MM.1S (cell line): ENCODE measurements at regions not wholly inside any gene's neighbourhood (a gene's known extent, or its start where the extent isn't known, plus 50 kb on each side); places are given as distances from the start of the nearest gene placed in this dataset.

Experiments used
- DNase-seq: peaks from one replicate; pipeline ENCODE4 v3.0.0-alpha.2; 2015
- H2AFZ ChIP-seq: fragments of 300-600 bp; sonication (generic); 2 replicates; pipeline ENCODE4 v1.6.0; 2016; ENCODE audit warnings: antibody characterized with exemption, low read length
- H3F3A ChIP-seq: fragments of 300-600 bp; sonication (generic); 2 replicates; pipeline ENCODE4 v1.6.1; 2016; ENCODE audit warnings: mild to moderate bottlenecking, antibody characterized with exemption, low read length, moderate library complexity, mixed read lengths; ENCODE audit not compliant: insufficient read depth
- H3K27ac ChIP-seq: fragments of 300-600 bp; sonication (generic); 2 replicates; pipeline ENCODE4 v1.5.1; 2016; ENCODE audit warnings: mild to moderate bottlenecking, low read length
- H3K27me3 ChIP-seq: fragments of 300-600 bp; sonication (generic); replicated peaks from 2 replicates; pipeline ENCODE4 v1.6.0; 2016; ENCODE audit warnings: low read length; ENCODE audit not compliant: insufficient read depth
- H3K36me3 ChIP-seq: fragments of 300-600 bp; sonication (generic); replicated peaks from 2 replicates; pipeline ENCODE4 v1.6.1; 2016; ENCODE audit warnings: mild to moderate bottlenecking, low read length, mixed read lengths; ENCODE audit not compliant: insufficient read depth
- H3K4me1 ChIP-seq: fragments of 300-600 bp; sonication (generic); 2 replicates; pipeline ENCODE4 v1.6.1; 2016; ENCODE audit warnings: low read length, mixed read lengths
- H3K4me2 ChIP-seq: fragments of 300-600 bp; sonication (generic); 2 replicates; pipeline ENCODE4 v1.6.0; 2016; ENCODE audit warnings: low read depth, low read length
- H3K4me3 ChIP-seq: fragments of 300-600 bp; sonication (generic); 2 replicates; pipeline ENCODE4 v1.5.1; 2016; ENCODE audit warnings: low read length, mixed read lengths
- H3K79me2 ChIP-seq: fragments of 300-600 bp; sonication (generic); 2 replicates; pipeline ENCODE4 v1.6.1; 2016; ENCODE audit warnings: mixed run types, low read length, mixed read lengths
- H3K9ac ChIP-seq: fragments of 300-600 bp; sonication (generic); 2 replicates; pipeline ENCODE4 v1.6.1; 2016; ENCODE audit warnings: low read length, mixed read lengths
- H3K9me2 ChIP-seq: fragments of 300-600 bp; sonication (generic); replicated peaks from 2 replicates; pipeline ENCODE4 v1.6.1; 2016; ENCODE audit warnings: mild to moderate bottlenecking, low read length, mixed read lengths; ENCODE audit not compliant: insufficient read depth
- H3K9me3 ChIP-seq: fragments of 300-600 bp; sonication (generic); replicated peaks from 2 replicates; pipeline ENCODE4 v1.6.1; 2016; ENCODE audit warnings: mild to moderate bottlenecking, low read length, mixed read lengths; ENCODE audit not compliant: insufficient read depth
- H4K20me1 ChIP-seq: fragments of 300-600 bp; sonication (generic); 2 replicates; pipeline ENCODE4 v1.6.1; 2016; ENCODE audit warnings: mild to moderate bottlenecking, low read length, moderate library complexity, mixed read lengths; ENCODE audit not compliant: insufficient read depth
- EZH2 ChIP-seq: fragments of 300-600 bp; sonication (generic); optimal IDR thresholded peaks from 2 replicates; pipeline ENCODE3; 2017; ENCODE audit warnings: low read depth, mild to moderate bottlenecking, antibody characterized with exemption, low read length, mixed read lengths
- EZH2phosphoT487 ChIP-seq: fragments of 300-600 bp; sonication (generic); IDR thresholded peaks from 2 replicates; pipeline ENCODE4 v1.6.1; 2018; ENCODE audit warnings: antibody characterized with exemption, low read length
- TF ChIP-seq, protein P1 (sequence below): fragments of 300-600 bp; sonication (generic); IDR thresholded peaks from 2 replicates; pipeline ENCODE4 v1.5.1; 2016; ENCODE audit warnings: antibody characterized with exemption, low read length, mixed read lengths

DNA sequence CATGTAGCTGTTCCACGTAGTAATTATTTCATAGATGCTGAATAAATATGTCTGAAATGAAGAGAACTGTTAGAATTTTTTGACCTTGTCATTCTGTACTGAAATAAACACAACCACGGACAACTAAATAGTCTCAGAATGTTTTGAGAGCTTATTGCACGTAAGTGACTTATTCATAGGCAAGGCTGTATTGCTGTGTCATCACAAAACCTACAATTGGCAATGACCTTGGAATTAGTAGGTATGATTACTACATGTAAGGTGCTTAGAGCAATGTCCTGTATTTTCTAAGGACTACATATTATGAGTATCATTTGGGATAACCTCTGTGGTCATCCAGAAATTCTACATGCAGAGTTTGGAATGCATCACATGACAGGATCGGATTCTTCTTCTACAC, 237.2 kb upstream of the PUDP start:
- H3F3A ChIP-seq = no peaks in the 10 kb centered on the region
- H3K4me2 ChIP-seq = no peak overlapping the region
- H3K9me3 ChIP-seq = no peaks in the 10 kb centered on the region
- no peak overlapping the region for H3K27ac ChIP-seq
- no peaks in the 10 kb centered on the region for H4K20me1 ChIP-seq
- H3K36me3 ChIP-seq = no peaks in the 10 kb centered on the region
- H3K79me2 ChIP-seq = no peaks in the 10 kb centered on the region
- no peak overlapping the region for H2AFZ ChIP-seq
- no peak overlapping the region for H3K4me3 ChIP-seq
- no peak overlapping the region for H3K9ac ChIP-seq
- H3K9me2 ChIP-seq = no peaks in the 10 kb centered on the region
- H3K4me1 ChIP-seq = no peaks in the 10 kb centered on the region
- DNase-seq = no peak
- TF ChIP-seq EZH2 (no peak), EZH2phosphoT487 (no peak)
- TF ChIP-seq, protein P1, sequence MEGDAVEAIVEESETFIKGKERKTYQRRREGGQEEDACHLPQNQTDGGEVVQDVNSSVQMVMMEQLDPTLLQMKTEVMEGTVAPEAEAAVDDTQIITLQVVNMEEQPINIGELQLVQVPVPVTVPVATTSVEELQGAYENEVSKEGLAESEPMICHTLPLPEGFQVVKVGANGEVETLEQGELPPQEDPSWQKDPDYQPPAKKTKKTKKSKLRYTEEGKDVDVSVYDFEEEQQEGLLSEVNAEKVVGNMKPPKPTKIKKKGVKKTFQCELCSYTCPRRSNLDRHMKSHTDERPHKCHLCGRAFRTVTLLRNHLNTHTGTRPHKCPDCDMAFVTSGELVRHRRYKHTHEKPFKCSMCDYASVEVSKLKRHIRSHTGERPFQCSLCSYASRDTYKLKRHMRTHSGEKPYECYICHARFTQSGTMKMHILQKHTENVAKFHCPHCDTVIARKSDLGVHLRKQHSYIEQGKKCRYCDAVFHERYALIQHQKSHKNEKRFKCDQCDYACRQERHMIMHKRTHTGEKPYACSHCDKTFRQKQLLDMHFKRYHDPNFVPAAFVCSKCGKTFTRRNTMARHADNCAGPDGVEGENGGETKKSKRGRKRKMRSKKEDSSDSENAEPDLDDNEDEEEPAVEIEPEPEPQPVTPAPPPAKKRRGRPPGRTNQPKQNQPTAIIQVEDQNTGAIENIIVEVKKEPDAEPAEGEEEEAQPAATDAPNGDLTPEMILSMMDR = no peak
- H3K27me3 ChIP-seq = no peaks in the 10 kb centered on the region

DNA sequence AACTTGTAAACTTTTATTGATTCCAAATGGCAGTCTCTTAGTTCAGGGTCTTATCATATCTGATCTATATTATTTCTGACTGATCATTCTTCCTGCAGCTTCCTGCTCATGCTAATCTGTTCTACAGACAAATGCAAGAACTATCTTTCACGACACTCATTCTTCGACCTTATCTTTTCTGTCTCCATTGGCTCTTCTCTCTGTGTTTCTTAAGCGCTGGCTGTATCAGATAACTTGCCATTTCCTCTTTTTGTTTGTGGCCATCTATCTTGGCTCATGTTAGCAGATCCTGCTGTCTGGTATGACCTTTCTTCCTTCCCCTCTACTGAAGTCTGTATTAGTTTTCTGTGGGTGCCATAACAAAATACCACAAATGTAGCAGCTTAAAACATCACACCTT, 230.5 kb upstream of the PUDP start:
- Histone ChIP-seq H3F3A (no peaks in the 10 kb centered on the region), H2AFZ (no peak overlapping the region), H3K27me3 (no peaks in the 10 kb centered on the region), H3K4me1 (no peaks in the 10 kb centered on the region), H3K79me2 (no peaks in the 10 kb centered on the region), H3K9me3 (no peaks in the 10 kb centered on the region), H3K4me3 (no peak overlapping the region), H3K4me2 (no peak overlapping the region), H3K9me2 (no peaks in the 10 kb centered on the region), H3K36me3 (no peaks in the 10 kb centered on the region), H3K9ac (no peak overlapping the region), H4K20me1 (no peaks in the 10 kb centered on the region), H3K27ac (no peak overlapping the region)
- DNase-seq = no peak
- TF ChIP-seq EZH2 = no peak

DNA sequence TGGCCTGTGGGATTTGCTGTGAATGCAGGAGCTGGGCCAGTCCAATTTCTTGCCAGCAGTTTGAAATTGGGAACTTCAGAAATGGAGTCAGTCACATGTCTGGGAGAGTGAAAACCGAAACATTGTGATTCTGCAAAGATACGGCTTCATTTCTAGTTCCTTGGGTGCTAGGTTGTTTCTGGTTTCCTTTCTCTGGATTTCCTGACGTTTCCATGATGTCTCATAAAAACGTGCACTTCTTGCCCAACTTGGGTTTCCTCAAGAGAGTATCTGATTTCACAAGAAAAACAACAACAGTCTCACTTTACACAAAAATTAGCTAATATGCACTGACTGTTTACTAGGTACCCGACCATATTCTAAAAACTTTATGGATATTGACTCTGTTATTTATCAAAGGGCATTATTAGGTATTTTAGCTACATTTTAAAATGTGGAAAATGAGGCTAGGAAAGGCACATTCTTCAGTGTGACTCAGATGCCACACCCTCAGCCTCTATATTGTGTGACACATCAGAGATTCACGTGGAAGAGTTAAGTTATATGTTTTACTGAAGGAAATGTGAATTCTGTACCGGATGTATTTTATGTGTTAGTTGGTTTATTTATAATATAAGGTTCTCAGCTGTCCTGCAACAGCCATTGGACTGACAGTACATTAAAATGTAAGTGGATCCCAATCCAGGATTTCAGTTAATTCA, 225.0 kb upstream of the PUDP start:
- no peak overlapping the region for H3K27ac ChIP-seq

DNA sequence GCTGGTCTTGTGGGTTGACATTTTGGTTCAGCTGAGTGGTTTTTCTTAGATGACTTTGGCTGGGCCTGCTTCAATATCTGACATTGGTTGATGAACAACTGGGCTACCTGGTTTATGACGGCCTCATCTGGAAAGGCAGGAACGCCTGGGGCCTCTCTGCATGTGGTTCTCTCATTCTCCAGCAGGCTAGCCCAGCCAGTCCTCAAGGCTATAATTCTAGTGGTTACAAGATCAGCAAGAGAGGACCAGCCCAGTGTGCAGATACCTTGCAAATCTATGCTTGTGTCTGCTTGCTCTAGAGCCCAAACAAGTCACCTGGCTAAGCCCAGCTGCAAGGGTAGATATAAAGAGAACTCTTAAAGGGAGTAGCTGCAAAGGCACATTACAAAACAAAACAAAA, 214.2 kb upstream of the PUDP start:
- Histone ChIP-seq H3K4me1 (no peaks in the 10 kb centered on the region), H3K4me2 (no peak overlapping the region), H4K20me1 (no peaks in the 10 kb centered on the region), H3K27me3 (no peaks in the 10 kb centered on the region), H3K27ac (no peak overlapping the region), H2AFZ (no peak overlapping the region), H3K79me2 (no peaks in the 10 kb centered on the region), H3K9ac (no peak overlapping the region), H3K9me2 (no peaks in the 10 kb centered on the region), H3K9me3 (no peaks in the 10 kb centered on the region), H3K36me3 (no peaks in the 10 kb centered on the region), H3K4me3 (no peak overlapping the region), H3F3A (no peaks in the 10 kb centered on the region)
- DNase-seq = no peak
- TF ChIP-seq EZH2phosphoT487 (no peak), EZH2 (no peak)
- TF ChIP-seq, protein P1 = no peak

More for the DNA sequence above, 225.0 kb upstream of the PUDP start:
- no peaks in the 10 kb centered on the region for H3F3A ChIP-seq
- no peaks in the 10 kb centered on the region for H3K9me3 ChIP-seq
- H3K4me1 ChIP-seq = no peaks in the 10 kb centered on the region
- H3K9me2 ChIP-seq = no peaks in the 10 kb centered on the region
- no peaks in the 10 kb centered on the region for H3K36me3 ChIP-seq
- no peak overlapping the region for H3K4me3 ChIP-seq
- no peaks in the 10 kb centered on the region for H4K20me1 ChIP-seq
- H3K9ac ChIP-seq = no peak overlapping the region
- no peak for DNase-seq
- no peaks in the 10 kb centered on the region for H3K79me2 ChIP-seq
- H2AFZ ChIP-seq = no peak overlapping the region
- no peaks in the 10 kb centered on the region for H3K27me3 ChIP-seq
- H3K4me2 ChIP-seq = no peak overlapping the region
- TF ChIP-seq, protein P1 = no peak
- TF ChIP-seq EZH2phosphoT487 (no peak), EZH2 (no peak)
